ENCODE measurements at regions not wholly inside any gene's neighbourhood (a gene's known extent, or its start where the extent isn't known, plus 50 kb on each side); places are given as distances from the start of the nearest gene placed in this dataset.

DNA sequence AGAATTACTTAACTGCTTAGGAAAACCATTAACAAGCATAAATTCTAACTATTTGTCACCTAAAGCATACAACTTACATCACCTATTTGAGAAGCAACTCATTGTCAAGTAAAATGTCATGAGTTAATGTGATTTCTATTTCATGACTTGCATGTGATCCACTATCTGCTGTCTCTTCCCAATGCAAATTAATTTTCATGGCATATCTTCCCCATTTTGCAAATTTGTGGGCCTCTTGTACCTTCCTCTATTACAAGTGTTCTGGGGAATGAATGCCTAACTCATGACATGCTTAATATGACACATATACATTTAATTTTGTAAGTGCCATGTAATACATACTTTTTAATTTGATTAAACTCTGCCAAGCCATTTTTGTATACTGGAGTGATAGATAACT lies 81.1 kb upstream of the EDNRB start:
- Histone ChIP-seq H3K4me3 (ENCODE audit: low read length) (no peak overlapping the region), H3K36me3 (ENCODE audit: insufficient read depth, low read length) (no peaks in the 10 kb centered on the region), H3K79me2 (replicated peaks; ENCODE audit: insufficient read depth, low read length) (no peaks in the 10 kb centered on the region), H2AFZ (ENCODE audit: low read depth, low read length) (no peak overlapping the region), H3F3A (ENCODE audit: insufficient read depth, low read length, poor library complexity, severe bottlenecking) (no peaks in the 10 kb centered on the region), H3K9ac (ENCODE audit: low read length) (no peak overlapping the region), H3K27ac (ENCODE audit: low read length) (no peak overlapping the region), H3K9me3 (ENCODE audit: low read length) (no peaks in the 10 kb centered on the region), H3K9me2 (ENCODE audit: insufficient read depth, low read length) (no peaks in the 10 kb centered on the region), H4K20me1 (ENCODE audit: insufficient read depth) (no peaks in the 10 kb centered on the region), H3K27me3 (ENCODE audit: insufficient read depth, low read depth, low read length) (no peaks in the 10 kb centered on the region), H3K4me2 (ENCODE audit: low read length) (no peak overlapping the region)
- TF ChIP-seq, protein P1, sequence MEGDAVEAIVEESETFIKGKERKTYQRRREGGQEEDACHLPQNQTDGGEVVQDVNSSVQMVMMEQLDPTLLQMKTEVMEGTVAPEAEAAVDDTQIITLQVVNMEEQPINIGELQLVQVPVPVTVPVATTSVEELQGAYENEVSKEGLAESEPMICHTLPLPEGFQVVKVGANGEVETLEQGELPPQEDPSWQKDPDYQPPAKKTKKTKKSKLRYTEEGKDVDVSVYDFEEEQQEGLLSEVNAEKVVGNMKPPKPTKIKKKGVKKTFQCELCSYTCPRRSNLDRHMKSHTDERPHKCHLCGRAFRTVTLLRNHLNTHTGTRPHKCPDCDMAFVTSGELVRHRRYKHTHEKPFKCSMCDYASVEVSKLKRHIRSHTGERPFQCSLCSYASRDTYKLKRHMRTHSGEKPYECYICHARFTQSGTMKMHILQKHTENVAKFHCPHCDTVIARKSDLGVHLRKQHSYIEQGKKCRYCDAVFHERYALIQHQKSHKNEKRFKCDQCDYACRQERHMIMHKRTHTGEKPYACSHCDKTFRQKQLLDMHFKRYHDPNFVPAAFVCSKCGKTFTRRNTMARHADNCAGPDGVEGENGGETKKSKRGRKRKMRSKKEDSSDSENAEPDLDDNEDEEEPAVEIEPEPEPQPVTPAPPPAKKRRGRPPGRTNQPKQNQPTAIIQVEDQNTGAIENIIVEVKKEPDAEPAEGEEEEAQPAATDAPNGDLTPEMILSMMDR (IDR thresholded peaks at IDR 0.05; ENCODE audit: poor library complexity, severe bottlenecking): no peak
- TF ChIP-seq EZH2 (IDR thresholded peaks at IDR 0.05; ENCODE audit: borderline replicate concordance, insufficient read depth, low read length, poor library complexity, severe bottlenecking) (no peak), RAD21 (conservative IDR thresholded peaks at IDR 0.05) (no peak), POLR2AphosphoS5 (IDR thresholded peaks at IDR 0.05) (no peak), TAF1 (IDR thresholded peaks at IDR 0.05; ENCODE audit: low read depth) (no peak), SMC3 (conservative IDR thresholded peaks at IDR 0.05; ENCODE audit: poor library complexity) (no peak), EP300 (conservative IDR thresholded peaks at IDR 0.05; ENCODE audit: poor library complexity, severe bottlenecking) (no peak), MXI1 (conservative IDR thresholded peaks at IDR 0.05; ENCODE audit: poor library complexity, severe bottlenecking) (no peak)
- TF ChIP-seq, protein P2, sequence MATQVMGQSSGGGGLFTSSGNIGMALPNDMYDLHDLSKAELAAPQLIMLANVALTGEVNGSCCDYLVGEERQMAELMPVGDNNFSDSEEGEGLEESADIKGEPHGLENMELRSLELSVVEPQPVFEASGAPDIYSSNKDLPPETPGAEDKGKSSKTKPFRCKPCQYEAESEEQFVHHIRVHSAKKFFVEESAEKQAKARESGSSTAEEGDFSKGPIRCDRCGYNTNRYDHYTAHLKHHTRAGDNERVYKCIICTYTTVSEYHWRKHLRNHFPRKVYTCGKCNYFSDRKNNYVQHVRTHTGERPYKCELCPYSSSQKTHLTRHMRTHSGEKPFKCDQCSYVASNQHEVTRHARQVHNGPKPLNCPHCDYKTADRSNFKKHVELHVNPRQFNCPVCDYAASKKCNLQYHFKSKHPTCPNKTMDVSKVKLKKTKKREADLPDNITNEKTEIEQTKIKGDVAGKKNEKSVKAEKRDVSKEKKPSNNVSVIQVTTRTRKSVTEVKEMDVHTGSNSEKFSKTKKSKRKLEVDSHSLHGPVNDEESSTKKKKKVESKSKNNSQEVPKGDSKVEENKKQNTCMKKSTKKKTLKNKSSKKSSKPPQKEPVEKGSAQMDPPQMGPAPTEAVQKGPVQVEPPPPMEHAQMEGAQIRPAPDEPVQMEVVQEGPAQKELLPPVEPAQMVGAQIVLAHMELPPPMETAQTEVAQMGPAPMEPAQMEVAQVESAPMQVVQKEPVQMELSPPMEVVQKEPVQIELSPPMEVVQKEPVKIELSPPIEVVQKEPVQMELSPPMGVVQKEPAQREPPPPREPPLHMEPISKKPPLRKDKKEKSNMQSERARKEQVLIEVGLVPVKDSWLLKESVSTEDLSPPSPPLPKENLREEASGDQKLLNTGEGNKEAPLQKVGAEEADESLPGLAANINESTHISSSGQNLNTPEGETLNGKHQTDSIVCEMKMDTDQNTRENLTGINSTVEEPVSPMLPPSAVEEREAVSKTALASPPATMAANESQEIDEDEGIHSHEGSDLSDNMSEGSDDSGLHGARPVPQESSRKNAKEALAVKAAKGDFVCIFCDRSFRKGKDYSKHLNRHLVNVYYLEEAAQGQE (IDR thresholded peaks at IDR 0.05; ENCODE audit: borderline replicate concordance): no peak

DNA sequence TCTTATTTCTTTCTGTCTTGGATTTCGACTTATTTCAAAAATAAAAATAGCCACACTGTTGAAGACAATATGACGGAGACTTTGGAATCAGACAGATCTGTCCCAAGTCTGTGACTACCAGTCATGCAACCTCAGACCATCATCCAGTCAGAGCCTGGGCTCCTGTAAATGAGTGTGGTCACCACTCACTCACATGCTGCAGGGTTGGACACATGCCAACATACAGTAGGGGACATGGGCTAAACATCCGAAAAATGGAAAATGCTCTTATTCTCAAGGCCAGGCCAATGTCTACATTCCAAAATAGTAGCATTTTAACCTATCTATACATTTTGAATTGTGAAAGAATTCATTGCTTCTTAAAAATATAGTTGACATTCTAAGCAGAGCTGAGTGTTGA lies 75.5 kb upstream of the EDNRB start:
- Histone ChIP-seq H2AFZ (ENCODE audit: low read depth, low read length) (no peak overlapping the region), H4K20me1 (ENCODE audit: insufficient read depth) (no peaks in the 10 kb centered on the region), H3F3A (ENCODE audit: insufficient read depth, low read length, poor library complexity, severe bottlenecking) (no peaks in the 10 kb centered on the region), H3K9me3 (ENCODE audit: low read length) (no peaks in the 10 kb centered on the region), H3K9ac (ENCODE audit: low read length) (no peak overlapping the region), H3K4me3 (ENCODE audit: low read length) (no peak overlapping the region), H3K36me3 (ENCODE audit: insufficient read depth, low read length) (no peaks in the 10 kb centered on the region), H3K27ac (ENCODE audit: low read length) (no peak overlapping the region), H3K79me2 (replicated peaks; ENCODE audit: insufficient read depth, low read length) (no peaks in the 10 kb centered on the region), H3K9me2 (ENCODE audit: insufficient read depth, low read length) (no peaks in the 10 kb centered on the region), H3K27me3 (ENCODE audit: insufficient read depth, low read depth, low read length) (no peaks in the 10 kb centered on the region), H3K4me2 (ENCODE audit: low read length) (no peak overlapping the region)
- no peak for TF ChIP-seq MXI1 (conservative IDR thresholded peaks at IDR 0.05; ENCODE audit: poor library complexity, severe bottlenecking)
- TF ChIP-seq, protein P2 (IDR thresholded peaks at IDR 0.05; ENCODE audit: borderline replicate concordance): no peak
- TF ChIP-seq EP300 (conservative IDR thresholded peaks at IDR 0.05; ENCODE audit: poor library complexity, severe bottlenecking): no peak
- TF ChIP-seq RAD21 (conservative IDR thresholded peaks at IDR 0.05): no peak
- TF ChIP-seq SMC3 (conservative IDR thresholded peaks at IDR 0.05; ENCODE audit: poor library complexity): no peak
- TF ChIP-seq, protein P1 (IDR thresholded peaks at IDR 0.05; ENCODE audit: poor library complexity, severe bottlenecking): no peak
- TF ChIP-seq EZH2 (IDR thresholded peaks at IDR 0.05; ENCODE audit: borderline replicate concordance, insufficient read depth, low read length, poor library complexity, severe bottlenecking): no peak
- TF ChIP-seq POLR2AphosphoS5 (IDR thresholded peaks at IDR 0.05): no peak
- no peak for TF ChIP-seq TAF1 (IDR thresholded peaks at IDR 0.05; ENCODE audit: low read depth)

Data from neural cell (in vitro differentiated cells).